ENCODE measurements at regions not wholly inside any gene's neighbourhood (a gene's known extent, or its start where the extent isn't known, plus 50 kb on each side); places are given as distances from the start of the nearest gene placed in this dataset.
A peak's percentile ranks its signal among the peaks of the same experiment; 100 is the strongest.

GRCh38 chr12:89950421-89950820 is 241.8 kb upstream of the ATP2B1 start:
- H3K36me3 ChIP-seq = no peaks in the 10 kb centered on the region
- no peak for TF ChIP-seq CTCF (IDR thresholded peaks at IDR 0.05)
- peaks cover 0 to under 1% (median 0%) of the 10 kb centered on the region in 7 donors for H3K27me3 ChIP-seq
- no peak for DNase-seq
- intact Hi-C loops (cut with DNase I) = no loop called here
- H3K4me3 ChIP-seq = no peak overlapping the region
- no peaks in the 10 kb centered on the region for H3K9me3 ChIP-seq
- WGBS, 2 donors = 19 to 43% methylated on average over 1 of the region's 1 CpG
- no peak for ATAC-seq
- H3K4me1 ChIP-seq = peaks cover 5 to 40% (median 14%) of the 10 kb centered on the region in 9 donors
- peak overlapping the region in 2 of 10 donors; percentile 4 to 70 for H3K27ac ChIP-seq

- no peaks in the 10 kb centered on the region for H3K27me3 ChIP-seq
- peak; percentile 47 to 92 (median 85) for ATAC-seq
- WGBS, 2 donors = 57 to 61% methylated on average over 4 of the region's 4 CpGs
- peak in 5 of 9 donors; percentile 14 to 52 (median 20) for TF ChIP-seq CTCF (IDR thresholded peaks at IDR 0.05)
- no peak overlapping the region for H3K4me3 ChIP-seq
- H3K4me1 ChIP-seq = peaks cover 5 to 40% (median 14%) of the 10 kb centered on the region in 9 donors
- peak overlapping the region in 5 of 10 donors; percentile 4 to 70 (median 19) for H3K27ac ChIP-seq
- peak in 1 of 2 donors; percentile 66 for DNase-seq
- H3K36me3 ChIP-seq = no peaks in the 10 kb centered on the region
- intact Hi-C loops (cut with DNase I) = no loop called here
- no peaks in the 10 kb centered on the region for H3K9me3 ChIP-seq
Observed at GRCh38 chr12:89949457-89950195, 241.0 kb upstream of the ATP2B1 start.

GRCh38 chr12:89948271-89949175 is 239.9 kb upstream of the ATP2B1 start:
- WGBS, 2 donors = 86 to 87% methylated on average over 1 of the region's 1 CpG
- H3K9me3 ChIP-seq = no peaks in the 10 kb centered on the region
- TF ChIP-seq CTCF (IDR thresholded peaks at IDR 0.05) = no peak
- DNase-seq (no peak), ATAC-seq (no peak)
- H3K36me3 ChIP-seq = no peaks in the 10 kb centered on the region
- peak overlapping the region in 4 of 10 donors; percentile 17 to 70 (median 34) for H3K27ac ChIP-seq
- peaks cover 5 to 40% (median 14%) of the 10 kb centered on the region in 9 donors for H3K4me1 ChIP-seq
- no peak overlapping the region for H3K4me3 ChIP-seq
- intact Hi-C loops (cut with DNase I) = no loop called here
- H3K27me3 ChIP-seq = no peaks in the 10 kb centered on the region

Measured in heart right ventricle (tissue), 16 donors.